ENCODE measurements at regions not wholly inside any gene's neighbourhood (a gene's known extent, or its start where the extent isn't known, plus 50 kb on each side); places are given as distances from the start of the nearest gene placed in this dataset.

DNA sequence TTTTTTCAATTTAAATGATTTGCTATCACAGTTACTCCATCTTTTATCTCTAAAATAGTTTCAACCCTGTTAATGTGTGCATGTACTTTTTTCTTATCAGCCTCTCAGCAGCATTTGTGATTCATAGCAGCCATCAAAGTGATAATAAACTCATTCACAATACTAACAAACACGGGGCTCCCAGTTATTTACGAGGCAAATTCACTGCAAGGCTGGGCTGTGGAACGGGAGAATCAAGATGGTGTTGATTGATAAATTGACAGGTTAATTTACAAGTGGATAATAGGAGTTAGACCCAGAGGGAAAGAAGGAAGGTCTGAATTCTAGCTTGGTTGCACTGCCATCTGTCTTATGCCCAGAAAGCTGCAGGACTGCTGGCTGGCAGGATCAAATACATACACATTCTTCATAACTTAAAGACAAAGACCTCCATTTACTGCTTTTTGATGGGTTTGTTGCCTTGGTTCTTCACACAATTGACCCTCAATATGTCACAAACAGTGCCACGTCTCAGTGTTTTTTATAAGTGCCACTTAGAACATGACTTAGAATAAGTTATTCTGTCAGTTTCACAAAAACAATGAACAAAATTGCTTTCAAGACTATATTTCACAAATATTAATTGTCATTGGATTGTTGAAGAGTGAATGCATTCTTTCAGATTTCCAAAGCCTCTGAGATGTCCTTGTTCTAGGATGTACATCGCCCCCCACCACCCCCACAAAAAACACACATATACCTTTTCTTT, 562.8 kb downstream of the NR2F2 start:
- TF ChIP-seq, protein P1, sequence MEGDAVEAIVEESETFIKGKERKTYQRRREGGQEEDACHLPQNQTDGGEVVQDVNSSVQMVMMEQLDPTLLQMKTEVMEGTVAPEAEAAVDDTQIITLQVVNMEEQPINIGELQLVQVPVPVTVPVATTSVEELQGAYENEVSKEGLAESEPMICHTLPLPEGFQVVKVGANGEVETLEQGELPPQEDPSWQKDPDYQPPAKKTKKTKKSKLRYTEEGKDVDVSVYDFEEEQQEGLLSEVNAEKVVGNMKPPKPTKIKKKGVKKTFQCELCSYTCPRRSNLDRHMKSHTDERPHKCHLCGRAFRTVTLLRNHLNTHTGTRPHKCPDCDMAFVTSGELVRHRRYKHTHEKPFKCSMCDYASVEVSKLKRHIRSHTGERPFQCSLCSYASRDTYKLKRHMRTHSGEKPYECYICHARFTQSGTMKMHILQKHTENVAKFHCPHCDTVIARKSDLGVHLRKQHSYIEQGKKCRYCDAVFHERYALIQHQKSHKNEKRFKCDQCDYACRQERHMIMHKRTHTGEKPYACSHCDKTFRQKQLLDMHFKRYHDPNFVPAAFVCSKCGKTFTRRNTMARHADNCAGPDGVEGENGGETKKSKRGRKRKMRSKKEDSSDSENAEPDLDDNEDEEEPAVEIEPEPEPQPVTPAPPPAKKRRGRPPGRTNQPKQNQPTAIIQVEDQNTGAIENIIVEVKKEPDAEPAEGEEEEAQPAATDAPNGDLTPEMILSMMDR (IDR thresholded peaks at IDR 0.05; ENCODE audit: control insufficient read depth, insufficient read depth, low read depth, low read length, missing control alignments), result no peak
- no peak overlapping the region for H3K4me3 ChIP-seq (ENCODE audit: control insufficient read depth, low read depth, low read length)
- no peak for DNase-seq (ENCODE audit: low read depth)

DNA sequence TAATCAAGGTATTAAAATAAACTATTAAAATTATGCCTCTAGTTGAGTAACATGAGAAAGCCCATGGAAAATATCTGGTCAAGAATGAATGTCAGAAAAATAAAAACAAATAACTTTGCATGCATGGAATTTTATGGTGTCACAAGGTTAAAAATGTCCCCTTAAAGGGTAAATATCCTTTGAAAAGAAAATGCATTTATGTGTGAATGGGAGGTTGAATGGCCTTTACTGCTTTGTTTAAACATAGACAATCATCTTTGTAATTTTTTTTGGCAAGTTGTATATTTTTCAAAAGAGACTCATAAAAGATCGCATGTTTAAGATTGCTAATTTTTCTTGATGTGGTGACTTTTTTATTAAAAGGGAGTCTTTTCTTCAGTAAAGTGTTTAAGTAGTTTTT, 564.2 kb downstream of the NR2F2 start:
- TF ChIP-seq, protein P1 (IDR thresholded peaks at IDR 0.05; ENCODE audit: control insufficient read depth, insufficient read depth, low read depth, low read length, missing control alignments), result no peak
- no peak overlapping the region for H3K4me3 ChIP-seq (ENCODE audit: control insufficient read depth, low read depth, low read length)
- no peak for DNase-seq (ENCODE audit: low read depth)

DNA sequence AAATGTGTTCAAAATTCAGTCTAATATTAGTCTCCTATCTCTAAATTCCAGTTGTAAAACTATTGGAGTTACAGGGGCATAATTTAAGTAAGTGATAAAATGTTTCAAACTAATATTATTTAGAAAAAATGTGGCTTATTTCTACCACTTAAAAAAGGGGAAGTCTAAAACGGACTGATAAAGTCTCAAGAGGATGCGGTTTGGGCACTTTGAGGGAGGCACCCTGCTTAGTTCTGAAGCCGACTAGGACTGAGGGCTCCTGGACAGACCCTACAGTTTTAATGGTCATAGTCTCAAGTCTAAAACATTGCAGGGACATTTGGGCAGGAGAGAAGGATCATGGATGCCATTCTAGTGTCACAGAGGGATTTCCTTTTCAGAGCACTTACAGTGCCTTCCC, 566.3 kb downstream of the NR2F2 start:
- no peak overlapping the region for H3K4me3 ChIP-seq (ENCODE audit: control insufficient read depth, low read depth, low read length)
- TF ChIP-seq, protein P1 (IDR thresholded peaks at IDR 0.05; ENCODE audit: control insufficient read depth, insufficient read depth, low read depth, low read length, missing control alignments), result no peak
- DNase-seq (ENCODE audit: low read depth), result no peak

DNA sequence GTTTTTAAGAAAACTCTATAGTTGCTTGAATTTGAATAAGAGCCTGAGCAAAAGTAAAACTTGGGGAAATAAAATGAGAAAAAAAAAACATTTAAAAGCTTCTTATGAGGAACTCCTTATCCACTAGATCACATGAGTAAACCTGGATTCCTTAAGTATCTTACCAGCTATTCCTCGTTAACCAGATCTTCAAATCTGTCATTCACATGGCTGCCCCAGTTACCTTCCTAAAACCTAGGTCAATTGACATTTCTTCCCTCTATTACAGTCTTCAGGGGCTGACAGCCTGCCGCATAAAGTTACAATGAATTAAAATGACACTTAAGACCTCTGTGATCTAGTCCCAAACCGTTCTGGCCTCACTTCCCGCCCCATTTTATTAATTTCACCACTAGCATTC, 583.6 kb downstream of the NR2F2 start:
- H3K4me3 ChIP-seq (ENCODE audit: control insufficient read depth, low read depth, low read length), result no peak overlapping the region
- TF ChIP-seq, protein P1 (IDR thresholded peaks at IDR 0.05; ENCODE audit: control insufficient read depth, insufficient read depth, low read depth, low read length, missing control alignments), result no peak
- no peak for DNase-seq (ENCODE audit: low read depth)

DNA sequence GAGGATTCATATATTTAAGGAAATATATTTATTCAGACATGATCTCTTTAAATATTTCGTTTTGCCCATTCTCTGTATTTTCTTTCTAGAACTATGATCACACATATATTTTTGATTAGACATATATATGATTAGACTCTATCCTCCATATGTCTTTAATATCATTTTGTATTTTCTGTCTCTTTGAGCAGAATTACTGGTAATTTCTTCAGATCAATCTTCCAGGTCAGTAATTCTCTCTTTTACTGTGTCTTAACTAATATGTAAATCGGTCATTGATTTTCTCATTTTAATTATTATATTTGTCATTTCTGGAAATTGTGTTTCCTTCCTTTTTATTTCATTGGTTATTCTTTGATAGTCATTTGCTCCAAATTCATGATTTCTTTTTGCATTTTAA, 586.2 kb downstream of the NR2F2 start:
- no peak overlapping the region for H3K4me3 ChIP-seq (ENCODE audit: control insufficient read depth, low read depth, low read length)
- TF ChIP-seq, protein P1 (IDR thresholded peaks at IDR 0.05; ENCODE audit: control insufficient read depth, insufficient read depth, low read depth, low read length, missing control alignments), result no peak
- DNase-seq (ENCODE audit: low read depth), result no peak

DNA sequence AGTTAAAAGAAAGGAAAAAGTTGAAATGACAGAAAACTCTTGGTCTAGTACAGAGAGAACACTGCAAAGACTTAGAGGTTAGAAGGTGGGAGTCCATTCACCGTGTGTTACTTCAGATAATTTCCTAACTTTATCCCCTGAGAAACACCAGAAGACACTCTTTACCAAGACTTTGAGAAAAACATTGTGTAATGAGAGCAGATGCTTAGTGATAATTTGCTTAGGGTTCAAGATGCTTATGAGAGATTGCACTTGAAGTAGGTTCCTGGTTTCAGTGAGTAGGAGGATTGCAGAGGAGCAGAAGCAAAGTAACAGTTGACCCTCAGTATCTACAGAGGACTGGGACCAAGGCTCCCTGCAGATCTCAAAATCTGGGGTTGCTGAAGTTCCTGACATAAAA, 594.1 kb downstream of the NR2F2 start:
- TF ChIP-seq, protein P1 (IDR thresholded peaks at IDR 0.05; ENCODE audit: control insufficient read depth, insufficient read depth, low read depth, low read length, missing control alignments), result no peak
- DNase-seq (ENCODE audit: low read depth), result no peak
- H3K4me3 ChIP-seq (ENCODE audit: control insufficient read depth, low read depth, low read length), result no peak overlapping the region

Data from AG09309 (cell line).